ENCODE measurements at regions not wholly inside any gene's neighbourhood (a gene's known extent, or its start where the extent isn't known, plus 50 kb on each side); places are given as distances from the start of the nearest gene placed in this dataset.
"Not testable (repeated sequence)": the region's sequence is repeated elsewhere in the genome, so short reads cannot be mapped to it uniquely, and the experiment has no call there.

- no peak for DNase-seq
- Mint-ChIP-seq H3K4me3 (no peak overlapping the region), H3K27me3 (no peaks in the 10 kb centered on the region), H3K36me3 (ENCODE audit: low read depth) (no peaks in the 10 kb centered on the region), H3K27ac (no peak overlapping the region), H3K4me1 (no peaks in the 10 kb centered on the region), H3K9me3 (no peaks in the 10 kb centered on the region)
- ATAC-seq, result no peak
Measured at GRCh38 chr3:181330821-181331563, 341.5 kb upstream of the DNAJC19 start.

- H3K36me3 Mint-ChIP-seq (ENCODE audit: low read depth), result no peaks in the 10 kb centered on the region
- H3K27ac Mint-ChIP-seq, result no peak overlapping the region
- H3K27me3 Mint-ChIP-seq, result no peaks in the 10 kb centered on the region
- H3K4me3 Mint-ChIP-seq, result no peak overlapping the region
- DNase-seq (no peak), ATAC-seq (no peak)
- H3K4me1 Mint-ChIP-seq, result no peaks in the 10 kb centered on the region
- no peaks in the 10 kb centered on the region for H3K9me3 Mint-ChIP-seq
Measured at GRCh38 chr3:181330257-181330656, 340.7 kb upstream of the DNAJC19 start.

GRCh38 chr3:181329024-181329423 is 339.5 kb upstream of the DNAJC19 start:
- H3K27ac Mint-ChIP-seq, result no peak overlapping the region
- no peak for ATAC-seq

GRCh38 chr3:181328346-181328745 is 338.8 kb upstream of the DNAJC19 start:
- DNase-seq (no peak), ATAC-seq (no peak)
- peaks cover 3% of the 10 kb centered on the region for H3K27me3 Mint-ChIP-seq
- H3K4me3 Mint-ChIP-seq, result no peak overlapping the region
- H3K4me1 Mint-ChIP-seq, result no peaks in the 10 kb centered on the region
- no peaks in the 10 kb centered on the region for H3K36me3 Mint-ChIP-seq (ENCODE audit: low read depth)
- H3K27ac Mint-ChIP-seq, result no peak overlapping the region
- peaks cover 4% of the 10 kb centered on the region for H3K9me3 Mint-ChIP-seq

More at GRCh38 chr3:181329024-181329423, 339.5 kb upstream of the DNAJC19 start:
- Mint-ChIP-seq H3K36me3 (ENCODE audit: low read depth) (no peaks in the 10 kb centered on the region), H3K4me1 (no peaks in the 10 kb centered on the region), H3K9me3 (no peaks in the 10 kb centered on the region), H3K4me3 (no peak overlapping the region), H3K27me3 (no peaks in the 10 kb centered on the region)
- DNase-seq, result no peak

GRCh38 chr3:181327349-181327748 is 337.8 kb upstream of the DNAJC19 start:
- DNase-seq (no peak), ATAC-seq (no peak)
- Mint-ChIP-seq H3K9me3 (peaks cover 12% of the 10 kb centered on the region), H3K4me1 (no peaks in the 10 kb centered on the region), H3K27me3 (peaks cover 3% of the 10 kb centered on the region), H3K36me3 (ENCODE audit: low read depth) (no peaks in the 10 kb centered on the region), H3K4me3 (no peak overlapping the region), H3K27ac (no peak overlapping the region)

- Mint-ChIP-seq H3K36me3 (ENCODE audit: low read depth) (no peaks in the 10 kb centered on the region), H3K9me3 (peaks cover 18% of the 10 kb centered on the region), H3K4me3 (no peak overlapping the region), H3K27me3 (peaks cover 3% of the 10 kb centered on the region), H3K27ac (no peak overlapping the region), H3K4me1 (no peaks in the 10 kb centered on the region)
- DNase-seq (no peak), ATAC-seq (no peak)
Measured at GRCh38 chr3:181326637-181327223, 337.2 kb upstream of the DNAJC19 start.

- H3K27me3 Mint-ChIP-seq; H3K36me3 Mint-ChIP-seq (ENCODE audit: low read depth); H3K4me1 Mint-ChIP-seq; H3K4me3 Mint-ChIP-seq; DNase-seq; H3K27ac Mint-ChIP-seq; ATAC-seq: not testable (repeated sequence)
- H3K9me3 Mint-ChIP-seq, result peaks cover 25% of the 10 kb centered on the region
Measured at GRCh38 chr3:181324516-181324915, 335.0 kb upstream of the DNAJC19 start.

GRCh38 chr3:181318321-181318720 is 328.8 kb upstream of the DNAJC19 start:
- H3K36me3 Mint-ChIP-seq (ENCODE audit: low read depth), result no peaks in the 10 kb centered on the region
- H3K27me3 Mint-ChIP-seq, result no peaks in the 10 kb centered on the region
- peaks cover 21% of the 10 kb centered on the region for H3K9me3 Mint-ChIP-seq
- DNase-seq, result no peak
- ATAC-seq, result no peak
- H3K4me1 Mint-ChIP-seq, result no peaks in the 10 kb centered on the region
- H3K4me3 Mint-ChIP-seq, result no peak overlapping the region
- H3K27ac Mint-ChIP-seq, result no peak overlapping the region

- Mint-ChIP-seq H3K36me3 (ENCODE audit: low read depth) (no peaks in the 10 kb centered on the region), H3K4me1 (no peaks in the 10 kb centered on the region), H3K9me3 (peaks cover 15% of the 10 kb centered on the region), H3K27ac (no peak overlapping the region), H3K4me3 (no peak overlapping the region), H3K27me3 (no peaks in the 10 kb centered on the region)
- no peak for DNase-seq
- ATAC-seq, result no peak
Measured at GRCh38 chr3:181317508-181317907, 328.0 kb upstream of the DNAJC19 start.

GRCh38 chr3:181316482-181316881 is 326.9 kb upstream of the DNAJC19 start:
- Mint-ChIP-seq H3K4me3 (no peak overlapping the region), H3K36me3 (ENCODE audit: low read depth) (no peaks in the 10 kb centered on the region), H3K4me1 (no peaks in the 10 kb centered on the region), H3K27ac (no peak overlapping the region), H3K27me3 (no peaks in the 10 kb centered on the region), H3K9me3 (peaks cover 5% of the 10 kb centered on the region)
- no peak for ATAC-seq
- no peak for DNase-seq

- H3K4me1 Mint-ChIP-seq, result no peaks in the 10 kb centered on the region
- ATAC-seq (no peak), DNase-seq (no peak)
- H3K9me3 Mint-ChIP-seq, result no peaks in the 10 kb centered on the region
- H3K36me3 Mint-ChIP-seq (ENCODE audit: low read depth), result no peaks in the 10 kb centered on the region
- H3K27me3 Mint-ChIP-seq, result no peaks in the 10 kb centered on the region
- no peak overlapping the region for H3K4me3 Mint-ChIP-seq
- H3K27ac Mint-ChIP-seq, result no peak overlapping the region
Measured at GRCh38 chr3:181313335-181313734, 323.8 kb upstream of the DNAJC19 start.

GRCh38 chr3:181311186-181311585 is 321.6 kb upstream of the DNAJC19 start:
- H3K4me1 Mint-ChIP-seq, result no peaks in the 10 kb centered on the region
- H3K27me3 Mint-ChIP-seq, result no peaks in the 10 kb centered on the region
- peaks cover 3% of the 10 kb centered on the region for H3K9me3 Mint-ChIP-seq
- H3K27ac Mint-ChIP-seq, result no peak overlapping the region
- no peaks in the 10 kb centered on the region for H3K36me3 Mint-ChIP-seq (ENCODE audit: low read depth)
- DNase-seq, result no peak
- no peak for ATAC-seq
- no peak overlapping the region for H3K4me3 Mint-ChIP-seq

GRCh38 chr3:181302960-181303359 is 313.4 kb upstream of the DNAJC19 start:
- no peak for DNase-seq
- Mint-ChIP-seq H3K27me3 (peaks cover 3% of the 10 kb centered on the region), H3K9me3 (peaks cover 3% of the 10 kb centered on the region), H3K27ac (no peak overlapping the region), H3K4me1 (no peaks in the 10 kb centered on the region), H3K4me3 (no peak overlapping the region), H3K36me3 (ENCODE audit: low read depth) (no peaks in the 10 kb centered on the region)
- no peak for ATAC-seq

- ATAC-seq (no peak), DNase-seq (no peak)
- H3K27me3 Mint-ChIP-seq, result peaks cover 3% of the 10 kb centered on the region
- no peaks in the 10 kb centered on the region for H3K9me3 Mint-ChIP-seq
- H3K27ac Mint-ChIP-seq, result no peak overlapping the region
- H3K4me3 Mint-ChIP-seq, result no peak overlapping the region
- H3K4me1 Mint-ChIP-seq, result no peaks in the 10 kb centered on the region
- no peaks in the 10 kb centered on the region for H3K36me3 Mint-ChIP-seq (ENCODE audit: low read depth)
Measured at GRCh38 chr3:181300033-181300432, 310.5 kb upstream of the DNAJC19 start.

- no peak for ATAC-seq
- DNase-seq, result no peak
- H3K27me3 Mint-ChIP-seq, result peaks cover 1% of the 10 kb centered on the region
Measured at GRCh38 chr3:181298421-181298820, 308.9 kb upstream of the DNAJC19 start.

More at GRCh38 chr3:181298421-181298820, 308.9 kb upstream of the DNAJC19 start:
- Mint-ChIP-seq H3K4me3 (no peak overlapping the region), H3K4me1 (no peaks in the 10 kb centered on the region), H3K27ac (no peak overlapping the region), H3K9me3 (no peaks in the 10 kb centered on the region), H3K36me3 (ENCODE audit: low read depth) (no peaks in the 10 kb centered on the region)

All from activated naive CD8-positive, alpha-beta T cell treated with anti-CD3 and anti-CD28 coated beads, Interleukin-2, amount 50 U/mL, for 24 hours (primary cell).